Vagina (tissue), 2 donors: ENCODE measurements at regions not wholly inside any gene's neighbourhood (a gene's known extent, or its start where the extent isn't known, plus 50 kb on each side); places are given as distances from the start of the nearest gene placed in this dataset.

Experiments used
- CTCF ChIP-seq, 3 experiments: fragments of 450-650 bp in 2 of 3; fragments of 200-600 bp in 1 of 3; sonication (generic) in 1 of 3; IDR thresholded peaks; one replicate each; pipeline ENCODE4 v1.5.1; 2017 to 2019; ENCODE audit warnings: antibody characterized with exemption in 3 of 3, mild to moderate bottlenecking in 2 of 3, moderate library complexity in 2 of 3
- POLR2A ChIP-seq, 2 donors: fragments of 450-650 bp; IDR thresholded peaks; one replicate each; pipeline ENCODE4 v1.6.1; 2017; ENCODE audit warnings: antibody characterized with exemption in 2 of 2, mild to moderate bottlenecking in 2 of 2, moderate library complexity in 2 of 2

- no peak for TF ChIP-seq POLR2A (IDR thresholded peaks at IDR 0.05)
- no peak for TF ChIP-seq CTCF (IDR thresholded peaks at IDR 0.05)
These were observed 165.2 kb upstream of the CST7 start for GRCh38 chr20:24783631-24784492.
